H1 (cell line): ENCODE measurements at regions not wholly inside any gene's neighbourhood (a gene's known extent, or its start where the extent isn't known, plus 50 kb on each side); places are given as distances from the start of the nearest gene placed in this dataset.

Experiments
- CTCF ChIA-PET: fragments of 300-600 bp; sonication (Branson Sonifier 250); formaldehyde crosslinking; loops from one replicate; lab custom pipeline; 2021; ENCODE audit not compliant: partially characterized antibody; lab: Charles Lee
- POLR2A ChIA-PET: fragments of 300-600 bp; sonication (Branson Sonifier 250); formaldehyde crosslinking; loops from one replicate; lab custom pipeline; 2021; ENCODE audit warnings: inconsistent platforms; ENCODE audit not compliant: partially characterized antibody; lab: Charles Lee
- DNase-seq, 2 experiments: peaks; one replicate each; pipeline versions ENCODE4 v3.0.0 to v3.0.0-alpha.2; 2010 to 2022; ENCODE audit warnings: low spot score in 2 of 2, low read depth in 1 of 2, mixed read lengths in 1 of 2
- FAIRE-seq: peaks from 2 replicates; lab custom pipeline; 2011; peaks lifted over from hg19 to GRCh38; lab: Jason Lieb, UNC
- H2AFZ ChIP-seq: 2 replicates; pipeline ENCODE4 v1.8.1; 2012; ENCODE audit warnings: low read length, inconsistent platforms
- H2AK5ac ChIP-seq: 2 replicates; pipeline ENCODE4 v1.6.1; 2013; ENCODE audit warnings: low read depth, low read length
- H2BK120ac ChIP-seq: replicated peaks from 2 replicates; pipeline ENCODE3; 2013; ENCODE audit warnings: low read depth, low read length, inconsistent platforms
- H2BK12ac ChIP-seq: 2 replicates; pipeline ENCODE4 v1.6.1; 2013; ENCODE audit warnings: low read depth, low read length
- H2BK15ac ChIP-seq: 2 replicates; pipeline ENCODE4 v1.6.1; 2013; ENCODE audit warnings: low read length
- H2BK20ac ChIP-seq: 2 replicates; pipeline ENCODE4 v1.6.1; 2013; ENCODE audit warnings: low read length
- H2BK5ac ChIP-seq: 2 replicates; pipeline ENCODE4 v1.6.1; 2013; ENCODE audit warnings: low read depth, low read length
- H3K14ac ChIP-seq: 2 replicates; pipeline ENCODE4 v1.6.1; 2013; ENCODE audit warnings: inconsistent platforms; ENCODE audit not compliant: insufficient read length
- H3K18ac ChIP-seq: 2 replicates; pipeline ENCODE4 v1.6.1; 2013; ENCODE audit warnings: low read length; ENCODE audit errors: extremely low read depth
- H3K23ac ChIP-seq: 2 replicates; pipeline ENCODE4 v1.6.1; 2013; ENCODE audit warnings: inconsistent platforms; ENCODE audit not compliant: insufficient read length
- H3K23me2 ChIP-seq: 2 replicates; pipeline ENCODE4 v1.6.1; 2013; ENCODE audit warnings: low read depth, low read length
- H3K27ac ChIP-seq: 2 replicates; pipeline ENCODE4 v1.6.1; 2011; ENCODE audit warnings: low read depth, low read length, inconsistent platforms
- H3K27me3 ChIP-seq, 4 experiments: replicated peaks in 1 of 4; 1 replicate in 1 of 4; 2 replicates in 3 of 4; pipeline versions ENCODE4 v1.6.1 to v1.8.1; 2011 to 2013; ENCODE audit warnings: low read length in 3 of 4, mild to moderate bottlenecking in 3 of 4, inconsistent platforms in 2 of 4, mixed read lengths in 2 of 4, moderate library complexity in 1 of 4; ENCODE audit not compliant: control insufficient read depth in 3 of 4, insufficient read depth in 3 of 4; ENCODE audit errors: extremely low read depth in 1 of 4
- H3K36me3 ChIP-seq, 4 experiments: 2 replicates each; pipeline versions ENCODE4 v1.6.1 to v1.8.1; 2011 to 2013; ENCODE audit warnings: mild to moderate bottlenecking in 4 of 4, low read length in 3 of 4, moderate library complexity in 2 of 4, control low read depth in 1 of 4, inconsistent platforms in 1 of 4; ENCODE audit not compliant: insufficient read depth in 4 of 4, control insufficient read depth in 2 of 4
- H3K4ac ChIP-seq: replicated peaks from 2 replicates; pipeline ENCODE3; 2013; ENCODE audit warnings: low read length, low read depth, mixed read lengths, inconsistent platforms; ENCODE audit not compliant: insufficient read length
- H3K4me1 ChIP-seq, 4 experiments: replicated peaks in 1 of 4; 1 replicate in 1 of 4; 2 replicates in 3 of 4; pipeline versions ENCODE4 v1.6.1 to v1.8.1; 2011 to 2013; ENCODE audit warnings: low read length in 3 of 4, inconsistent platforms in 2 of 4, mixed read lengths in 1 of 4; ENCODE audit not compliant: insufficient read depth in 4 of 4, control insufficient read depth in 3 of 4
- H3K4me2 ChIP-seq, 2 experiments: 2 replicates each; pipeline versions ENCODE4 v1.6.1 to v1.8.1; 2011 to 2013; ENCODE audit warnings: low read depth in 2 of 2, low read length in 2 of 2, control low read depth in 1 of 2, inconsistent platforms in 1 of 2, mild to moderate bottlenecking in 1 of 2; ENCODE audit not compliant: insufficient read depth in 1 of 2
- H3K4me3 ChIP-seq, 4 experiments: fragments of 200-600, 300-600 bp in 1 of 4; sonication (generic), shearing (Covaris generic), sonication (Bioruptor Twin) in 1 of 4; 2 replicates each; pipeline versions ENCODE4 v1.5.1 to v1.8.1; 2011 to 2016; ENCODE audit warnings: low read length in 4 of 4, low read depth in 3 of 4, control low read depth in 2 of 4, inconsistent platforms in 2 of 4, mild to moderate bottlenecking in 2 of 4, mixed read lengths in 1 of 4, moderate library complexity in 1 of 4; ENCODE audit not compliant: insufficient read depth in 2 of 4; ENCODE audit errors: extremely low read depth in 1 of 4
- H3K56ac ChIP-seq: replicated peaks from 2 replicates; pipeline ENCODE3; 2013; ENCODE audit warnings: low read depth, mild to moderate bottlenecking, mixed read lengths, low read length, inconsistent platforms; ENCODE audit not compliant: insufficient read length
- H3K79me1 ChIP-seq: 2 replicates; pipeline ENCODE4 v1.6.1; 2013; ENCODE audit warnings: low read depth, low read length, control low read depth
- H3K79me2 ChIP-seq, 2 experiments: 2 replicates each; pipeline versions ENCODE4 v1.6.1 to v1.8.1; 2012 to 2013; ENCODE audit warnings: low read length in 2 of 2, mild to moderate bottlenecking in 2 of 2, inconsistent platforms in 1 of 2; ENCODE audit not compliant: insufficient read depth in 2 of 2, control insufficient read depth in 1 of 2
- H3K9ac ChIP-seq, 4 experiments: replicated peaks in 1 of 4; 1 replicate in 1 of 4; 2 replicates in 3 of 4; pipeline versions ENCODE4 v1.6.1 to v1.8.1; 2011 to 2013; ENCODE audit warnings: low read depth in 3 of 4, low read length in 3 of 4, control low read depth in 2 of 4, mild to moderate bottlenecking in 2 of 4, moderate library complexity in 2 of 4, inconsistent platforms in 1 of 4; ENCODE audit errors: extremely low read depth in 1 of 4
- H3K9me3 ChIP-seq, 2 experiments: 2 replicates each; pipeline versions ENCODE4 v1.6.1 to v1.8.1; 2012 to 2013; ENCODE audit warnings: mild to moderate bottlenecking in 2 of 2, moderate library complexity in 2 of 2, control low read depth in 1 of 2, inconsistent platforms in 1 of 2, low read depth in 1 of 2, low read length in 1 of 2, mixed read lengths in 1 of 2; ENCODE audit not compliant: insufficient read depth in 2 of 2
- H4K20me1 ChIP-seq, 2 experiments: replicated peaks in 1 of 2; 2 replicates each; pipeline versions ENCODE3 to v1.8.1; 2011 to 2013; ENCODE audit warnings: inconsistent platforms in 2 of 2, low read length in 2 of 2, mild to moderate bottlenecking in 1 of 2; ENCODE audit not compliant: insufficient read depth in 2 of 2, control insufficient read depth in 1 of 2
- H4K5ac ChIP-seq: 2 replicates; pipeline ENCODE4 v1.6.1; 2013; ENCODE audit warnings: low read length, low read depth, mixed read lengths, inconsistent platforms; ENCODE audit not compliant: insufficient read length
- H4K8ac ChIP-seq: 2 replicates; pipeline ENCODE4 v1.8.0; 2013; ENCODE audit warnings: mild to moderate bottlenecking, moderate library complexity, low read length, inconsistent platforms; ENCODE audit not compliant: insufficient read depth; ENCODE audit errors: extremely low read depth
- H4K91ac ChIP-seq: replicated peaks from 2 replicates; pipeline ENCODE3; 2013; ENCODE audit warnings: low read length, mixed read lengths, inconsistent platforms; ENCODE audit not compliant: insufficient read length
- ASH2L ChIP-seq: fragments of 200-600, 300-600 bp; sonication (generic); IDR thresholded peaks from one replicate; pipeline ENCODE4 v1.7.1; 2017; ENCODE audit warnings: low read length
- BACH1 ChIP-seq: IDR thresholded peaks from 2 replicates; pipeline ENCODE4 v1.6.1; 2012; ENCODE audit warnings: low read length, improper control_type of control experiment
- CBX5 ChIP-seq: fragments of 300-800, 300-1000 bp; sonication (generic); IDR thresholded peaks from 2 replicates; pipeline ENCODE4 v1.7.1; 2016; ENCODE audit warnings: antibody characterized with exemption, low read length, low read depth
- CEBPB ChIP-seq: IDR thresholded peaks from 2 replicates; pipeline ENCODE4 v1.6.1; 2012; ENCODE audit warnings: low read depth, low read length
- CTCF ChIP-seq, 3 experiments: IDR thresholded peaks; 1 replicate in 2 of 3; 2 replicates in 1 of 3; pipeline versions ENCODE4 v1.5.1 to v1.6.1; 2011; ENCODE audit warnings: low read length in 3 of 3, mild to moderate bottlenecking in 3 of 3, inconsistent platforms in 2 of 3, low read depth in 1 of 3, moderate library complexity in 1 of 3; ENCODE audit not compliant: insufficient read depth in 1 of 3; ENCODE audit errors: control extremely low read depth in 1 of 3
- HDAC2 ChIP-seq, 2 experiments: fragments of 300-600 bp in 1 of 2; sonication (generic) in 1 of 2; IDR thresholded peaks; 2 replicates each; pipeline ENCODE4 v1.6.1; 2011 to 2012; ENCODE audit warnings: low read depth in 2 of 2, low read length in 2 of 2, mild to moderate bottlenecking in 2 of 2, moderate library complexity in 2 of 2, borderline replicate concordance in 1 of 2, inconsistent platforms in 1 of 2
- HDAC6 ChIP-seq: IDR thresholded peaks from one replicate; pipeline ENCODE4 v1.7.1; 2012; ENCODE audit warnings: low read depth, mild to moderate bottlenecking, inconsistent platforms, low read length, moderate library complexity
- JUND ChIP-seq: IDR thresholded peaks from 2 replicates; pipeline ENCODE4 v1.6.1; 2011; ENCODE audit warnings: mild to moderate bottlenecking, improper control_type of control experiment, low read length
- POLR2AphosphoS5 ChIP-seq: IDR thresholded peaks from 2 replicates; pipeline ENCODE4 v1.6.1; 2011; ENCODE audit warnings: low read depth, low read length
- POU5F1 ChIP-seq: IDR thresholded peaks from 2 replicates; pipeline ENCODE4 v1.6.1; 2011; ENCODE audit warnings: low read depth, mild to moderate bottlenecking, low read length, moderate library complexity
- TAF1 ChIP-seq: IDR thresholded peaks from 2 replicates; pipeline ENCODE4 v1.6.1; 2011; ENCODE audit warnings: mild to moderate bottlenecking, low read depth, low read length
- TEAD4 ChIP-seq: IDR thresholded peaks from 2 replicates; pipeline ENCODE4 v1.6.1; 2012; ENCODE audit warnings: low read depth, low read length, inconsistent platforms, mixed read lengths
- WGBS, 2 experiments: shearing (Covaris generic) in 1 of 2; methylation state at CpG; one replicate each; pipeline versions ENCODE4 v1.1.6 to v1.1.7; 2013 to 2015; ENCODE audit warnings: low lambda C conversion rate in 2 of 2, mixed read lengths in 2 of 2, inconsistent platforms in 1 of 2, low coverage in 1 of 2, missing lambda C conversion rate in 1 of 2; ENCODE audit not compliant: insufficient replicate concordance in 2 of 2, insufficient coverage in 1 of 2, insufficient read length in 1 of 2; ENCODE audit errors: extremely low coverage in 1 of 2, missing lambda C conversion rate in 1 of 2; 5-methylcytosine and 5-hydroxymethylcytosine counted together

GRCh38 chr12:67046062-67046461, 223.1 kb upstream of the CAND1 start:
- Histone ChIP-seq H3K56ac (no peak overlapping the region), H3K79me1 (no peaks in the 10 kb centered on the region), H3K14ac (no peak overlapping the region), H4K5ac (no peak overlapping the region), H3K4me2 (no peak overlapping the region), H4K20me1 (peaks cover 3 to 5% of the 10 kb centered on the region in 2 experiments), H3K4me3 (no peak overlapping the region), H2BK20ac (no peak overlapping the region), H2AK5ac (no peak overlapping the region), H3K23me2 (no peaks in the 10 kb centered on the region), H3K79me2 (peaks cover 0 to 6% of the 10 kb centered on the region in 2 experiments; a peak in 2 of 4 replicates), H4K91ac (no peak overlapping the region), H3K9me3 (no peaks in the 10 kb centered on the region), H3K23ac (no peak overlapping the region), H2BK15ac (no peak overlapping the region), H3K27ac (no peak overlapping the region), H2AFZ (no peak overlapping the region), H3K36me3 (no peaks in the 10 kb centered on the region), H2BK5ac (no peak overlapping the region), H3K18ac (no peak overlapping the region), H4K8ac (no peak overlapping the region), H3K4ac (no peak overlapping the region), H2BK12ac (0 out of 2 replicates have a peak overlapping the region, but pooled peaks have one; percentile 13), H3K27me3 (no peaks in the 10 kb centered on the region), H3K4me1 (peaks cover 0 to 15% (median 6%) of the 10 kb centered on the region in 4 experiments; a peak in 6 of 7 replicates), H3K9ac (no peak overlapping the region), H2BK120ac (no peak overlapping the region)
- no peak for FAIRE-seq
- DNase-seq: no peak
- CTCF ChIA-PET: interaction anchor here (1.3 to 4.3 kb wide), 4 partner anchors 21 to 176 kb away, joined by 3 to 16 read pairs (median 5); no protein-coding TSS in a partner anchor
- 80% methylated on average over 4 of the region's 4 CpGs; no CpG with 5 or more reads in 1 of the 2 experiments for WGBS, 2 experiments
- POLR2A ChIA-PET: interaction anchor here (0.5 to 1.4 kb wide), 2 partner anchors 11 to 53 kb away, joined by 3 read pairs; no protein-coding TSS in a partner anchor
- no peak for TF ChIP-seq CTCF (IDR thresholded peaks at IDR 0.05; ENCODE audit: control extremely low read depth in 1 of 3, insufficient read depth in 1 of 3, low read depth in 1 of 3, low read length in 3 of 3)
- TF ChIP-seq POLR2AphosphoS5: no peak
- TF ChIP-seq TEAD4: no peak
- no peak for TF ChIP-seq CBX5
- TF ChIP-seq HDAC6: no peak
- no peak for TF ChIP-seq TAF1
- no peak for TF ChIP-seq POU5F1
- TF ChIP-seq ASH2L: no peak
- no peak for TF ChIP-seq BACH1
- no peak for TF ChIP-seq HDAC2 (IDR thresholded peaks at IDR 0.05; ENCODE audit: borderline replicate concordance in 1 of 2, low read depth in 2 of 2, low read length in 2 of 2)
- TF ChIP-seq CEBPB: no peak
- no peak for TF ChIP-seq JUND
